PC-3 (cell line): ENCODE measurements at regions not wholly inside any gene's neighbourhood (a gene's known extent, or its start where the extent isn't known, plus 50 kb on each side); places are given as distances from the start of the nearest gene placed in this dataset.

Source experiments
- EZH2 ChIP-seq: fragments of 300-600 bp; sonication (generic); IDR thresholded peaks from one replicate; pipeline ENCODE4 v1.6.1; 2017; ENCODE audit warnings: antibody characterized with exemption, mild to moderate bottlenecking, low read length; ENCODE audit not compliant: unreplicated experiment
- TF ChIP-seq, protein P1 (sequence below): fragments of 300-600 bp; sonication (generic); conservative IDR thresholded peaks from 2 replicates; pipeline ENCODE4 v1.5.1; 2017; ENCODE audit warnings: antibody characterized with exemption, low read depth, mild to moderate bottlenecking, low read length

- no peak for TF ChIP-seq EZH2
- TF ChIP-seq, protein P1, sequence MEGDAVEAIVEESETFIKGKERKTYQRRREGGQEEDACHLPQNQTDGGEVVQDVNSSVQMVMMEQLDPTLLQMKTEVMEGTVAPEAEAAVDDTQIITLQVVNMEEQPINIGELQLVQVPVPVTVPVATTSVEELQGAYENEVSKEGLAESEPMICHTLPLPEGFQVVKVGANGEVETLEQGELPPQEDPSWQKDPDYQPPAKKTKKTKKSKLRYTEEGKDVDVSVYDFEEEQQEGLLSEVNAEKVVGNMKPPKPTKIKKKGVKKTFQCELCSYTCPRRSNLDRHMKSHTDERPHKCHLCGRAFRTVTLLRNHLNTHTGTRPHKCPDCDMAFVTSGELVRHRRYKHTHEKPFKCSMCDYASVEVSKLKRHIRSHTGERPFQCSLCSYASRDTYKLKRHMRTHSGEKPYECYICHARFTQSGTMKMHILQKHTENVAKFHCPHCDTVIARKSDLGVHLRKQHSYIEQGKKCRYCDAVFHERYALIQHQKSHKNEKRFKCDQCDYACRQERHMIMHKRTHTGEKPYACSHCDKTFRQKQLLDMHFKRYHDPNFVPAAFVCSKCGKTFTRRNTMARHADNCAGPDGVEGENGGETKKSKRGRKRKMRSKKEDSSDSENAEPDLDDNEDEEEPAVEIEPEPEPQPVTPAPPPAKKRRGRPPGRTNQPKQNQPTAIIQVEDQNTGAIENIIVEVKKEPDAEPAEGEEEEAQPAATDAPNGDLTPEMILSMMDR, result no peak
Observed at GRCh38 chr10:36038316-36038955, 396.3 kb upstream of the FZD8 start.
